PC-9 (cell line): ENCODE measurements at regions not wholly inside any gene's neighbourhood (a gene's known extent, or its start where the extent isn't known, plus 50 kb on each side); places are given as distances from the start of the nearest gene placed in this dataset.

Experiments used
- EZH2 ChIP-seq: fragments of 200-600 bp; sonication (generic); IDR thresholded peaks from 2 replicates; pipeline ENCODE4 v1.8.0; 2017; ENCODE audit warnings: antibody characterized with exemption, low read depth
- TF ChIP-seq, protein P1 (sequence below): fragments of 200-600 bp; sonication (generic); conservative IDR thresholded peaks from 2 replicates; pipeline ENCODE4 v1.6.1; 2017; ENCODE audit warnings: mixed run types, antibody characterized with exemption, mild to moderate bottlenecking, moderate library complexity

DNA sequence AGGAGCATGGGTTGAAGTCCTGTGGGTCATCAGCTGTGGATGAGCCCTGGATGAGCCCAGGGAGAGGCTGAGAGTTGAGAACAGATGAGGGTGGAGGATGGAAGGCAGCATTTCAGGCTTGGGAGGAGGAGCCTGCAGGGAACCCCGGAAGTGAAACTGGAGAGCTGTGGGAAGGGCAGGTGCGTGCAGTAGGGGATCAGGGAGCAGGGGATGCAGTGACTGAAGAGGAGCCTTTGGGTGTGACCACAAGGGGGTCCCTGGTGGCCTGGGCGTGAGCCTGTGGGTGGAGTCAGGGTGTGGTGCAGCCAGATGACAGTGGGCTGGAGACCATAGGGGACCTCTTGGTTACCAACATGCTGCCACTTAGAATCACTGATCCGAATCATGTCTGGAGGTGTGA is 115.5 kb downstream of the PAPOLA start:
- TF ChIP-seq, protein P1, sequence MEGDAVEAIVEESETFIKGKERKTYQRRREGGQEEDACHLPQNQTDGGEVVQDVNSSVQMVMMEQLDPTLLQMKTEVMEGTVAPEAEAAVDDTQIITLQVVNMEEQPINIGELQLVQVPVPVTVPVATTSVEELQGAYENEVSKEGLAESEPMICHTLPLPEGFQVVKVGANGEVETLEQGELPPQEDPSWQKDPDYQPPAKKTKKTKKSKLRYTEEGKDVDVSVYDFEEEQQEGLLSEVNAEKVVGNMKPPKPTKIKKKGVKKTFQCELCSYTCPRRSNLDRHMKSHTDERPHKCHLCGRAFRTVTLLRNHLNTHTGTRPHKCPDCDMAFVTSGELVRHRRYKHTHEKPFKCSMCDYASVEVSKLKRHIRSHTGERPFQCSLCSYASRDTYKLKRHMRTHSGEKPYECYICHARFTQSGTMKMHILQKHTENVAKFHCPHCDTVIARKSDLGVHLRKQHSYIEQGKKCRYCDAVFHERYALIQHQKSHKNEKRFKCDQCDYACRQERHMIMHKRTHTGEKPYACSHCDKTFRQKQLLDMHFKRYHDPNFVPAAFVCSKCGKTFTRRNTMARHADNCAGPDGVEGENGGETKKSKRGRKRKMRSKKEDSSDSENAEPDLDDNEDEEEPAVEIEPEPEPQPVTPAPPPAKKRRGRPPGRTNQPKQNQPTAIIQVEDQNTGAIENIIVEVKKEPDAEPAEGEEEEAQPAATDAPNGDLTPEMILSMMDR, result no peak
- TF ChIP-seq EZH2, result no peak
